ENCODE measurements at regions not wholly inside any gene's neighbourhood (a gene's known extent, or its start where the extent isn't known, plus 50 kb on each side); places are given as distances from the start of the nearest gene placed in this dataset.

DNA sequence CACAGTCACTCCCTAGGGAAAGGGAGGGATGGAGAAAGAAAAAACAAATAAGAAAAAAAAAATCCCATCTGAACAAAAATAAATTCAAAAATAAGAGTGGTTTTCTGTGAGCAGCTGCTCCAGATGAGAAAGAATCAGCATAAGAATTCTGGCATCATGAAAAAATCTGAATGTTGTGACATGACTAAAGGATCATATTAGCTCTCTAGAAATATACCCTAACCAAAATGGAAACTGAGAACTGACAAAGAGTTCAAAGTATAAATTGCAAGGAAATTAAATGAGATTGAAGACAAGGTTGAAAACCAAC, 579.0 kb downstream of the UQCRFS1 start:
- TF ChIP-seq ZNF785 (tag by site-specific recombination; IDR thresholded peaks at IDR 0.05) (no peak), ZNF10 (tag by site-specific recombination; IDR thresholded peaks at IDR 0.05) (no peak), ZNF146 (tag by site-specific recombination; IDR thresholded peaks at IDR 0.05) (no peak), ZNF660 (tag by site-specific recombination; IDR thresholded peaks at IDR 0.05) (no peak), ZBTB21 (tag by site-specific recombination; IDR thresholded peaks at IDR 0.05) (no peak), YY1 (tag by site-specific recombination; IDR thresholded peaks at IDR 0.05) (no peak), TCF7L2 (IDR thresholded peaks at IDR 0.05; ENCODE audit: borderline replicate concordance, low read depth, low read length) (no peak), SP2 (tag by site-specific recombination; IDR thresholded peaks at IDR 0.05) (no peak), PRDM10 (tag by site-specific recombination; IDR thresholded peaks at IDR 0.05) (no peak), ZBTB17 (tag by site-specific recombination; IDR thresholded peaks at IDR 0.05) (no peak), ZBTB1 (tag by site-specific recombination; IDR thresholded peaks at IDR 0.05) (no peak)
- TF ChIP-seq, protein P1, sequence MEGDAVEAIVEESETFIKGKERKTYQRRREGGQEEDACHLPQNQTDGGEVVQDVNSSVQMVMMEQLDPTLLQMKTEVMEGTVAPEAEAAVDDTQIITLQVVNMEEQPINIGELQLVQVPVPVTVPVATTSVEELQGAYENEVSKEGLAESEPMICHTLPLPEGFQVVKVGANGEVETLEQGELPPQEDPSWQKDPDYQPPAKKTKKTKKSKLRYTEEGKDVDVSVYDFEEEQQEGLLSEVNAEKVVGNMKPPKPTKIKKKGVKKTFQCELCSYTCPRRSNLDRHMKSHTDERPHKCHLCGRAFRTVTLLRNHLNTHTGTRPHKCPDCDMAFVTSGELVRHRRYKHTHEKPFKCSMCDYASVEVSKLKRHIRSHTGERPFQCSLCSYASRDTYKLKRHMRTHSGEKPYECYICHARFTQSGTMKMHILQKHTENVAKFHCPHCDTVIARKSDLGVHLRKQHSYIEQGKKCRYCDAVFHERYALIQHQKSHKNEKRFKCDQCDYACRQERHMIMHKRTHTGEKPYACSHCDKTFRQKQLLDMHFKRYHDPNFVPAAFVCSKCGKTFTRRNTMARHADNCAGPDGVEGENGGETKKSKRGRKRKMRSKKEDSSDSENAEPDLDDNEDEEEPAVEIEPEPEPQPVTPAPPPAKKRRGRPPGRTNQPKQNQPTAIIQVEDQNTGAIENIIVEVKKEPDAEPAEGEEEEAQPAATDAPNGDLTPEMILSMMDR (tag by site-specific recombination; IDR thresholded peaks at IDR 0.05), result no peak
